ENCODE measurements at regions not wholly inside any gene's neighbourhood (a gene's known extent, or its start where the extent isn't known, plus 50 kb on each side); places are given as distances from the start of the nearest gene placed in this dataset.
"Not testable (repeated sequence)": the region's sequence is repeated elsewhere in the genome, so short reads cannot be mapped to it uniquely, and the experiment has no call there.

DNA sequence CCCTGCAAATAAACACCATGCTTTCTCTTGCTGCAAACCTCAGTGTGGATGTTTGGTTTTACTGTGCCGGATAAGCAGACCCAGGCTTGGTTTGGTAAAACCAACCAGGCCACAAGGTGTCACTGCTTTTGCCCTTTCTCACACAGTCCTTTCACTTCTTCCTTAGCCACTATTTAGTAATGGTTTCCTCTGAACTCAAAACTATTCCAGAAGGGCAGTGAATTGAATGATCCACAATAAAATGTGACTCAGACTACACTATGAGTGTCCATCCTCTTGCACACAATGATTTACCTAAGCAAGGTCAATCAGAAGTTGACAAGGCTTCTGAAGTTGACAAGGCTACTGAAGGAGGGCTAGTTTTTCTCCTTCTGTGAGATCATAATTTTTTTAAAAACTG is 552.4 kb upstream of the CCDC54 start:
- DNase-seq (ENCODE audit: low spot score): no peak
- intact Hi-C loops (cut with DNase I): loop anchor here (2.0 kb wide), 1 partner anchor 240 kb away; no protein-coding TSS in a partner anchor

DNA sequence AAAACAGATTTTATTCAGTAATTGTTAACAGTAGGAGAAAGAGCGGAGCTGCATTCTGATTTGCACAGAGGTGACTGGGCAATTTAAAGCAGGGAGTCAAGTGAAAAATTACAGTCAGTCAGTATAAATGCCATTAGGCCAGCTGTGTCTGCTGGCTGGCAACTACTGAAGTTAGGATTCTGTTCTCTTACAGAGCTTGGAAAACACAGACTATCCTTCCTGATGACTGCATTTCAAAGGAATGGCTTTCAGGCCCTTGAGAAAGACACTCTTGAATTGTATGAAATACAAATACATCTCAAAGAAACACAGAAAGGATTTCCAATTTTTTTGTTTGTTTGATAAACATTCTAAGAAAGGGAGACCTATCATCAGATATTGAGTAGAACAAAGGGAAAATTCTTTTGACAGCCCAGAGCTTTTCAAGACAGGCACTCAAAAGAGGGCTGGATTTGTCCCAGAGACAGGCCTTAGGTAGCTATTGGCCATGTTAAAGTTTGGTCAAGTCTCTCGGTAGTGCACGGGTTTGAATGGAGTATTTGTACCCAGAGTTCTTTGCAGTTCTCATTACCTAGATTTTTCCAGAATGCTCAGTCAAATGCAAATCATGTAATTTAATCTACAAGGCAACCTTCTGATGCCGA is 551.2 kb upstream of the CCDC54 start:
- intact Hi-C loops (cut with DNase I): loop anchor here (2.0 kb wide), 1 partner anchor 239 kb away; no protein-coding TSS in a partner anchor
- no peak for DNase-seq (ENCODE audit: low spot score)

DNA sequence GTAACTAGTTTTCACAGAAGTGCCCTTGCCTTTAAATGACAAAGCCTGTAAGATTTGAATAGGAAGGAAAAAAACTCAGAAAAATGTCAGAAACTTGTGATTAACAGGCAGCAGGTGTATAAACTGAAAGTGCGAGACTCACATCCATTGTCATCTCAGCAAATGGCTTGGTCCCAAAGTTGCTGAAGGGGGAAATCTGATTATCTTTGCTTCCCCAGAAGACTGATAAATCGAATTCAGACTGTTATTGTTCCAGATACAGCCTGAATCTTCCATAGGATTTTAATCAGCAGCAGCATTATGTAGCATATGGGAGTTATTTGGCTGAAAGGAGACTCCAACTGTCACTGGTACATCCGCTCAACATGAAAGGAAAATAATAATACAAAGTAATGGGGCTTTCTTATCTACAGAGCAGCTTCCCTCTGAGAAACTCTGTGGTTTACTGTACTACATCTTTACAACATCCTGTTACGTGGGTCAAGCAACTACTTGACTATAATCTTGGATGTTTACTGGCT is 550.4 kb upstream of the CCDC54 start:
- intact Hi-C loops (cut with DNase I): no loop called here
- no peak for DNase-seq (ENCODE audit: low spot score)

GRCh38 chr3:106827515-106828213 is 549.6 kb upstream of the CCDC54 start:
- intact Hi-C loops (cut with DNase I): no loop called here
- DNase-seq (ENCODE audit: low spot score): no peak

DNA sequence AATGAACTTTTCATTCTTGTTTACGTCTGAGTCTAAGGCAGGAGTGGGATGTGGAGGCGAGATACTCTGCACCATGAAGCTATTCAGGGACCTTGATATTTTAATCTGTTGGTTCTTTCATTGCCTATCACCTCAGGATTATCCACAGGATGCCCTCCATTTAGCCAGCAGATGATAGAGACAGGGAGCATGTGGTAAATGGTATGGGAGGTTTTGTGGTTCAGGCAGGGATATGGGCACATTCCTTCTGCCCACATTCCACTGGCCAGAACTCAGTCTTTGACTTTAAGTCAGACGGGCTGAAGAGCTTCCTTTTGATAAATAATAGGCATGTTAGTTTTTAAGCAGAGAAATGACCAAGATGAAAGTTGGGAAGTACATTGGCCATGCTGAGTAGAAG is 548.0 kb upstream of the CCDC54 start:
- DNase-seq (ENCODE audit: low spot score): no peak
- intact Hi-C loops (cut with DNase I): no loop called here

GRCh38 chr3:106830334-106830733 is 546.9 kb upstream of the CCDC54 start:
- no peak for DNase-seq (ENCODE audit: low spot score)
- intact Hi-C loops (cut with DNase I): no loop called here

DNA sequence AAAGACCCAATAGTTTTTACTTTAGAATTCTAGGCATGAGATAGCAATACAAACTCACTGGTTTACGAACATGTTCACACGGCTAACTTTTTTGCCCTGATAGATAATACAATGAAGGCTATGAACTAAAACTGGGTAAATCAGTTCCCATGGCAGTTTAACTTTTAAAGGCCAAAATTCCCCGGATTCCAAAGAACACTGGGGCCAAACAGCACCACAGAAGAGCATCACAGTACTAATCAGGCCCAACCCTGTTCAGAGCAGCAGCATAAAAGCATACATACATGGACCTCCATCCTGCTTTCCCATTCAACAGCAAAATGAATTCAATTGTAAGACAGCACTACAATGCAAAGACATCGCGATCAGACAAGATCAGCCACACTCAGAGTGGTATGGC is 540.3 kb upstream of the CCDC54 start:
- intact Hi-C loops (cut with DNase I): no loop called here
- no peak for DNase-seq (ENCODE audit: low spot score)

DNA sequence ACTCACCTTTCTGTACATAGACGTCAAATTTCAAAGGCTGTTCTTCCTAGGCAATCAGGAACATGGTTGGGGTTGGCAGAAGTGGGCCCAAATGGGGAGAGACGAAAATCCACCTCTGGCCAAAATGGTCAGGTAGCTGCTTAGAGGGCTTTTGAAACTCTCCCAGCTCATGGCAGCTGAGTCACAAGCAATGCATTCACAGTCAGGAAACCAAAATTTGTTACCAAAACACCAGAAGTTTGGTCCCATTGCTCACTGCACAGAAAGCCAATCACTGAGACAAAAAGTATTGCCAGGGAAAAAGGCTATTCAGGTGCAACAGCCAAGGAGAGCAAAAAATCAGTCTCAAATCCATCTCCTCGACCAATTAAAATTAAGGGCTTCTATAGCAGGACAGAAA is 539.6 kb upstream of the CCDC54 start:
- intact Hi-C loops (cut with DNase I): no loop called here
- DNase-seq (ENCODE audit: low spot score): no peak

- no peak for DNase-seq (ENCODE audit: low spot score)
- intact Hi-C loops (cut with DNase I): no loop called here
Measured at GRCh38 chr3:106839576-106840280, 537.5 kb upstream of the CCDC54 start.

- intact Hi-C loops (cut with DNase I): no loop called here
- no peak for DNase-seq (ENCODE audit: low spot score)
Measured at GRCh38 chr3:106840319-106840718, 536.9 kb upstream of the CCDC54 start.

DNA sequence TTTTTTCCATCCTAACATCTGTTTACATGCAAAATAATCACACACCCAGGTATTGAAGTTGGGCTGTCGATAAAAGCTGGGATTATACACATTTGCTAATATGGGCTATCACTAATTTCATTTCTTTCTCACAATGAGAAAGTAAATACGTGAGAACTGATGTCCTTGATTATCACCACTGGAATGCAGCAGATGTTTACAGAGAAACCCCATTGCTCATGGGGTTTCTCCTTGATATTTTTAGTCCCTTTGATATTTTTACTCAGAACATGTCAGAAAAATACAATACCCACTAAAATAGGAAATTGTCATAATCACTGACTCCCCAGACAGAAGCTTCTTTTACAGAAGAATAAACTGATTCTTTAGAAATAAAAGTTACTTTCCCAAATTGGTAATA is 535.1 kb upstream of the CCDC54 start:
- intact Hi-C loops (cut with DNase I): no loop called here
- DNase-seq (ENCODE audit: low spot score): no peak

GRCh38 chr3:106844638-106845037 is 532.6 kb upstream of the CCDC54 start:
- intact Hi-C loops (cut with DNase I): no loop called here
- no peak for DNase-seq (ENCODE audit: low spot score)

DNA sequence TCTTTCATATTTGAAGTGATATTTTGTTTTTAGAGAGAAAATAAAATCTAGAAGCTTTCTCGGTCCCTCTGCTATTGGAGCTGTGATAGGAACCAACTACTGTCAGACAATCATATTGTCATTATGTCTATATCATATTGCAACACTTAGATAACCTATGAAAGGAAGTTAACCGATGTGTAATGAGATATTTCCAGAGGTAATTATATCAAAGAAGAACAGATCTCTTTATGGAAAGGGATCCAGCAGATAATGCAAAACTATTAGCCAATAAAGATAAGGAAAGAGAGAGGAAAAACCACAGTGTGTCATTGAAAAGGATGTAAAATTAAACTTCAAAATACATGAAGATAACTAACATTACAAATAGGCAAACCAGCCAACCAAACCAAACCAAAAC is 529.1 kb upstream of the CCDC54 start:
- DNase-seq (ENCODE audit: low spot score): no peak
- intact Hi-C loops (cut with DNase I): no loop called here

GRCh38 chr3:106850437-106850836 is 526.8 kb upstream of the CCDC54 start:
- intact Hi-C loops (cut with DNase I): no loop called here
- DNase-seq (ENCODE audit: low spot score): no peak

DNA sequence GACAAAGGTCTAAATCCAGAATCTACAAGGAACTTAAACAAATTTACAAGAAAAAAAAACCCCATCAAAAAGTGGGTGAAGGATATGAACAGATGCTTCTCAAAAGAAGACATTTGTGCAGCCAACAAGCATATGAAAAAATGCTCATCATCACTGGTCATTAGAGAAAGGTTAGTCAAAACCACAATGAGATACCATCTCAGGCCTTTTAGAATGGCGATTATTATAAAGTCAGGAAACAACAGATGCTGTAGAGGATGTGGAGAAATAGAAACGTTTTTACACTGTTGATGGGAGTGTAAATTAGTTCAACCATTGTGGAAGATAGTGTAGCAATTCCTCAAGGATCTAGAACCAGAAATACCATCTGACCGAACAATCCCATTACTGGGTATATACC is 518.9 kb upstream of the CCDC54 start:
- DNase-seq (ENCODE audit: low spot score); intact Hi-C loops (cut with DNase I): not testable (repeated sequence)

DNA sequence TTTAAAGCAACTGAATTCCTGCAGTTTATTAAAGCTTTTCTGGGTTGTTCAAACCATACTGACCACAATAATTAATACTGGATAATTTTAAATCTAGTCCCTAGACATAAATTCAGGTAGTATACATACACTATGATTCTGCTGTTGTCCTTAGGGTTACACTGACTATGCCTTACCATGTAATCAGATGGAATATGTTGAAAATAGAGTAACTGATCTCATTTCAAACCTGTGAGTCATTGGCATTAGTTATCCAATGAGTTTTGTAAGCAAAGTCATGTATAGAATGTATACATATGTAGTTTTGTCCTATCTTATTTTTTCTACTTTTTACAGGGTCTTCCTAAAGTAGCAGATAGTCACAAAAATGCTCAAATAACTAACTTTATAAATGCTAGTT is 517.1 kb upstream of the CCDC54 start:
- intact Hi-C loops (cut with DNase I): no loop called here

DNA sequence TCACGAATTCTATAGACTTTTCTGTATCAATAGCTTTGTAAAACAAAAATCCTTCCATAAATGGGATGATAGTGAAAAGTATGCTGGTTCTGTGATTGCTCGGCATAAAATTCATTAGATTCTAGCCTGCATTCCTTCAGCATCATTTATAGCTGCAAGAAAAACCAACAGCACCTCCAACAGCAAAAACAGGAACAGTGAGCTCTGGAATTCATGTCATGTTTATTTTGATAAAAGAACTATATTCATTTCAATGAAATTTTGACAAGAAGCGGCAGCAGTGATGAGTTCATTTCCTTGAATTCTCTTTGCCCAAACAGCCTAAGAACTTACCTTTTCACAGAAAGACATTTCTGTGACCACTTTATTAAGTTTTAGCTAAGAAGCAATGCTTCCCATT is 515.2 kb upstream of the CCDC54 start:
- DNase-seq (ENCODE audit: low spot score): no peak
- intact Hi-C loops (cut with DNase I): no loop called here

More for the DNA sequence above, 517.1 kb upstream of the CCDC54 start:
- DNase-seq (ENCODE audit: low spot score): no peak

GRCh38 chr3:106877627-106878026 is 499.6 kb upstream of the CCDC54 start:
- no peak for DNase-seq (ENCODE audit: low spot score)
- intact Hi-C loops (cut with DNase I): no loop called here

DNA sequence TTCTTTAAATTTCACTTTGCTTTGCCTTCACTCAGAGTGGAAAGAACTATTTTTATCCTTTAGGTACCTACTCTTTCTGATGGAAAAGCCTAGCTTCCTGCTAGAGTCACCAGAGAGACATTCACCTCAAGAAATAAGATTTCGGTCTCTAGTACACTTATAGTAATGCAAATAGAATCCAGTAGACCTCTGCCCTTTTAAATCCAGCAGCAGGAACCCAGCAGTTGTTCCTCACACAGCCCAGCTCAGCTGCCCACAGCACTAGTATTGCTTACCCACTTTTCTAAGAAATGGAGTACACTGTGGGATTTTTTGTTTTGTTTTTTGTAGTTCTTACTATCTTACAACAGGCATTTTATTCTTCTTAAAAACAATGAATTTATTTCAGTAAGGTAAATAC is 497.0 kb upstream of the CCDC54 start:
- intact Hi-C loops (cut with DNase I): no loop called here
- no peak for DNase-seq (ENCODE audit: low spot score)

DNA sequence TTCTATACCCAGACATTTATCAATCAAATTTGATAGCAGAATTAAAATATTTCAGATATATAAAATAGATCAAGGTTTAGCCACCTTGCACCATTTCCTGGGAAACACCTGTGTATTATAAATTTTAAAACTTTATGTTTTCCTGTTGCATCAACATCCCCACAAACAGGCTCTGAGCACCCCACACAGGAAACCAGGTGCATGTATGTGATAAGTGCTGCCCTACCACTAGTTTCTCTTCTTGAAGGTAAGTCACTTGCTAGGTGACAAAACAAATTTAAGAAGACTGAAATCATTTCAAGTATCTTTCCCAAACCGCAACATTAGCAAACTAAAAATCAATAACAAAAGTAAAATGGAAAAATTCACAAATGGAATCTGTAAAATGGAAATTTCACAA is 496.1 kb upstream of the CCDC54 start:
- no peak for DNase-seq (ENCODE audit: low spot score)
- intact Hi-C loops (cut with DNase I): no loop called here

- intact Hi-C loops (cut with DNase I): no loop called here
Measured at GRCh38 chr3:106882297-106882696, 494.9 kb upstream of the CCDC54 start.

More at GRCh38 chr3:106882297-106882696, 494.9 kb upstream of the CCDC54 start:
- DNase-seq (ENCODE audit: low spot score): no peak

Measured in cardiac septum (tissue), 1 donor.